ENCODE measurements at regions not wholly inside any gene's neighbourhood (a gene's known extent, or its start where the extent isn't known, plus 50 kb on each side); places are given as distances from the start of the nearest gene placed in this dataset.

DNA sequence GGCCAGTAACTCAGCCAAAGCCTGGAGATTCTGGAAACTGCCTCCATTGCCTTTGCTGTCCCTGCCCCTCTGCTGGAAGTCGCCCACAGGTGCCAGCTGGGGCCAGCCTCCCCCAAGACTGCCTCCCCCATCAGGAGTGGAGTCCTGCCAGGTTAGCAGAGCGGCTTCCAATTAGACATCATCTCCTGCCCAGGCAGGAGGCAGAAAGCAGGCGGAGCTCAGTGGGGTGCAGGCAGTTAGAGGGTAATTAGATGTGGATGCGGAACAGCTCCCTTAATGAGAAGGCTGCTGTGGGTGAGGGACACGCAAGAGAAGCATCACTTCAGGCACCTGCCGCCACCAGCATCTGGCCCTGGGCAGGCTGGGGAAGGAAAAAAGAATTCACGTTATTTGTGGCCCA is 90.9 kb upstream of the TP53I11 start:
- no peak for DNase-seq (ENCODE audit: low read depth in 1 of 2, low spot score in 1 of 2)
- H3K4me3 ChIP-seq (replicated peaks; ENCODE audit: insufficient read depth, low read length): no peak overlapping the region
- no peak overlapping the region for H3K27ac ChIP-seq (replicated peaks)
- no peaks in the 10 kb centered on the region for H3K27me3 ChIP-seq (ENCODE audit: insufficient read depth, poor library complexity, severe bottlenecking)
- TF ChIP-seq GABPA (IDR thresholded peaks at IDR 0.05; ENCODE audit: low read depth) (no peak), POLR2AphosphoS5 (IDR thresholded peaks at IDR 0.05; ENCODE audit: low read depth) (no peak), SPI1 (IDR thresholded peaks at IDR 0.05; ENCODE audit: borderline replicate concordance, low read depth) (no peak)
- TF ChIP-seq, protein P1, sequence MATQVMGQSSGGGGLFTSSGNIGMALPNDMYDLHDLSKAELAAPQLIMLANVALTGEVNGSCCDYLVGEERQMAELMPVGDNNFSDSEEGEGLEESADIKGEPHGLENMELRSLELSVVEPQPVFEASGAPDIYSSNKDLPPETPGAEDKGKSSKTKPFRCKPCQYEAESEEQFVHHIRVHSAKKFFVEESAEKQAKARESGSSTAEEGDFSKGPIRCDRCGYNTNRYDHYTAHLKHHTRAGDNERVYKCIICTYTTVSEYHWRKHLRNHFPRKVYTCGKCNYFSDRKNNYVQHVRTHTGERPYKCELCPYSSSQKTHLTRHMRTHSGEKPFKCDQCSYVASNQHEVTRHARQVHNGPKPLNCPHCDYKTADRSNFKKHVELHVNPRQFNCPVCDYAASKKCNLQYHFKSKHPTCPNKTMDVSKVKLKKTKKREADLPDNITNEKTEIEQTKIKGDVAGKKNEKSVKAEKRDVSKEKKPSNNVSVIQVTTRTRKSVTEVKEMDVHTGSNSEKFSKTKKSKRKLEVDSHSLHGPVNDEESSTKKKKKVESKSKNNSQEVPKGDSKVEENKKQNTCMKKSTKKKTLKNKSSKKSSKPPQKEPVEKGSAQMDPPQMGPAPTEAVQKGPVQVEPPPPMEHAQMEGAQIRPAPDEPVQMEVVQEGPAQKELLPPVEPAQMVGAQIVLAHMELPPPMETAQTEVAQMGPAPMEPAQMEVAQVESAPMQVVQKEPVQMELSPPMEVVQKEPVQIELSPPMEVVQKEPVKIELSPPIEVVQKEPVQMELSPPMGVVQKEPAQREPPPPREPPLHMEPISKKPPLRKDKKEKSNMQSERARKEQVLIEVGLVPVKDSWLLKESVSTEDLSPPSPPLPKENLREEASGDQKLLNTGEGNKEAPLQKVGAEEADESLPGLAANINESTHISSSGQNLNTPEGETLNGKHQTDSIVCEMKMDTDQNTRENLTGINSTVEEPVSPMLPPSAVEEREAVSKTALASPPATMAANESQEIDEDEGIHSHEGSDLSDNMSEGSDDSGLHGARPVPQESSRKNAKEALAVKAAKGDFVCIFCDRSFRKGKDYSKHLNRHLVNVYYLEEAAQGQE (IDR thresholded peaks at IDR 0.05; ENCODE audit: insufficient replicate concordance, low read depth): no peak
- TF ChIP-seq, protein P2, sequence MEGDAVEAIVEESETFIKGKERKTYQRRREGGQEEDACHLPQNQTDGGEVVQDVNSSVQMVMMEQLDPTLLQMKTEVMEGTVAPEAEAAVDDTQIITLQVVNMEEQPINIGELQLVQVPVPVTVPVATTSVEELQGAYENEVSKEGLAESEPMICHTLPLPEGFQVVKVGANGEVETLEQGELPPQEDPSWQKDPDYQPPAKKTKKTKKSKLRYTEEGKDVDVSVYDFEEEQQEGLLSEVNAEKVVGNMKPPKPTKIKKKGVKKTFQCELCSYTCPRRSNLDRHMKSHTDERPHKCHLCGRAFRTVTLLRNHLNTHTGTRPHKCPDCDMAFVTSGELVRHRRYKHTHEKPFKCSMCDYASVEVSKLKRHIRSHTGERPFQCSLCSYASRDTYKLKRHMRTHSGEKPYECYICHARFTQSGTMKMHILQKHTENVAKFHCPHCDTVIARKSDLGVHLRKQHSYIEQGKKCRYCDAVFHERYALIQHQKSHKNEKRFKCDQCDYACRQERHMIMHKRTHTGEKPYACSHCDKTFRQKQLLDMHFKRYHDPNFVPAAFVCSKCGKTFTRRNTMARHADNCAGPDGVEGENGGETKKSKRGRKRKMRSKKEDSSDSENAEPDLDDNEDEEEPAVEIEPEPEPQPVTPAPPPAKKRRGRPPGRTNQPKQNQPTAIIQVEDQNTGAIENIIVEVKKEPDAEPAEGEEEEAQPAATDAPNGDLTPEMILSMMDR (IDR thresholded peaks at IDR 0.05; ENCODE audit: insufficient read depth, low read length): no peak

DNA sequence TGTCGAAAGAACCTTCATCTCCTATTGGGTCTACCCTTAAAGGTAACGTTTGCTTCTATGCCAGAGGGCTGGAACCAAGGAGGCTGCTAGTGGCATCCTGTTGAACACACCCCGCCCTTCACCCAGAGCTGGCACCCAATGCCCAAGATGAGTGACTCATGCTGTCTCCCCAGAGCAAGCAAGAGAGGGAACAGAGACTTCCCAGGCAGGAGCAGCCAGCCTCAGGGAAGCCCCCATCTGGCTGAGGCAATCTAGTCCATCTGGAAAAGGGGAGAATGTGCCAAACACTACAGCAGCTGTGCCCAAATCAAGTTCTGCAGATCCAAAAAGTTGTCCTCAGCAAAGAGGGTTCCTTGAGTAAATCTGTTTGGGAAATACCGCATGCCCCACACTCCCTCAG is 91.9 kb upstream of the TP53I11 start:
- Histone ChIP-seq H3K27ac (replicated peaks) (no peak overlapping the region), H3K4me3 (replicated peaks; ENCODE audit: insufficient read depth, low read length) (no peak overlapping the region), H3K27me3 (ENCODE audit: insufficient read depth, poor library complexity, severe bottlenecking) (no peaks in the 10 kb centered on the region)
- TF ChIP-seq, protein P2 (IDR thresholded peaks at IDR 0.05; ENCODE audit: insufficient read depth, low read length): no peak
- TF ChIP-seq SPI1 (IDR thresholded peaks at IDR 0.05; ENCODE audit: borderline replicate concordance, low read depth) (no peak), GABPA (IDR thresholded peaks at IDR 0.05; ENCODE audit: low read depth) (no peak), POLR2AphosphoS5 (IDR thresholded peaks at IDR 0.05; ENCODE audit: low read depth) (no peak)
- TF ChIP-seq, protein P1 (IDR thresholded peaks at IDR 0.05; ENCODE audit: insufficient replicate concordance, low read depth): no peak
- no peak for DNase-seq (ENCODE audit: low read depth in 1 of 2, low spot score in 1 of 2)

DNA sequence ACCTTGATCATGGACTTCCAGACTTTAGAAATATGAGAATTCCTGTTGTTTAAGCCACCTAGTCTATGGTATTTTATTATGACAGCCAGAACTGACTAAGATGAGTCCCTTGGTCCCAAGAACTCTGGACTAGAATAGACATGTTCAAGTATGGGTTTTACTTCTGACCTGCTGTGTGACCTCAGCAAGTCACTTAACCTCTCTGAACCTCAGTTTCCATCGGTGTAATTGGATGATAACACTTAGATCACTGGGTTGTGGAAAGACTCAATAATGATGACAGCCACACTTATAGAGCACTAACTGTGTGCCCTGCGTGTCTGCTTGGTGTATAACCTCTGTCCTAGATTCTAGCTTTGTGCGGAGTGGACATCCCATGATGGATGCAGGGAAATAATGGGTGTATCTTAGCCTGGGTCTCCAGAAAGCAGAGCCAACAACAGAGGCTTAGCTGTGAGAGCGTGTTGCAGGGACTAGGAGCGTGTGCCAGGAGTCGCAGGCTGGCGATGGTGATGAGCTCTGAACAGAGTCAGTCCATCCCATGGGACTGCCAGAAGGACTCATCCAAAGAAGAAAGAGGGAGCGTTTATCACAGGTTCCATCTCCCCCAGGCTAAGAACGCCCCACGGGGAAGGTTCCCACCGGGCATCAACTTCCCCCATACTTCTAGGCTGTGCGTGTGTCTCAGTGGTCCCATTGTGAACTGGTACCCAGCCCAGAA is 93.2 kb upstream of the TP53I11 start:
- H3K27ac ChIP-seq (replicated peaks): no peak overlapping the region
- H3K27me3 ChIP-seq (ENCODE audit: insufficient read depth, poor library complexity, severe bottlenecking): no peaks in the 10 kb centered on the region
- H3K4me3 ChIP-seq (replicated peaks; ENCODE audit: insufficient read depth, low read length): no peak overlapping the region
- DNase-seq (ENCODE audit: low read depth in 1 of 2, low spot score in 1 of 2): no peak
- TF ChIP-seq, protein P1 (IDR thresholded peaks at IDR 0.05; ENCODE audit: insufficient replicate concordance, low read depth): no peak
- TF ChIP-seq POLR2AphosphoS5 (IDR thresholded peaks at IDR 0.05; ENCODE audit: low read depth): no peak
- no peak for TF ChIP-seq GABPA (IDR thresholded peaks at IDR 0.05; ENCODE audit: low read depth)
- no peak for TF ChIP-seq SPI1 (IDR thresholded peaks at IDR 0.05; ENCODE audit: borderline replicate concordance, low read depth)

All from HL-60 (cell line).